HepG2 (cell line): ENCODE measurements at regions not wholly inside any gene's neighbourhood (a gene's known extent, or its start where the extent isn't known, plus 50 kb on each side); places are given as distances from the start of the nearest gene placed in this dataset.

Experiments
- ATAC-seq: fragments of 200-7000 bp; cut with Tn5 transposase; 3 replicates; pipeline ENCODE4 v1.9.1; 2020; ENCODE audit warnings: mild to moderate bottlenecking, moderate library complexity
- BruUV-seq: library from RNA; stranded (reverse); fragments of 400-500 nt; replicated peaks from 2 replicates; lab custom pipeline; 2021; lab: Mats Ljungman, UMichigan
- CTCF ChIA-PET: fragments of 300-600 bp; formaldehyde crosslinking; extraction: SDS; loops from one replicate; lab custom pipeline; 2021; ENCODE audit warnings: low total read pairs, inconsistent platforms, low intra/inter-chr PET ratio; lab: Yijun Ruan, JAX
- POLR2A ChIA-PET: fragments of 350-600 bp; sonication (Branson Sonifier 250); formaldehyde crosslinking; loops from one replicate; lab custom pipeline; 2020; ENCODE audit warnings: antibody characterized with exemption, inconsistent platforms; lab: Yijun Ruan, JAX
- DNase-seq: peaks from one replicate; pipeline ENCODE4 v3.0.0-alpha.2; 2015; ENCODE audit warnings: low spot score
- FAIRE-seq: peaks from 3 replicates; lab custom pipeline; 2011; peaks lifted over from hg19 to GRCh38; lab: Jason Lieb, UNC
- H2AFZ ChIP-seq: one replicate; pipeline ENCODE4 v1.6.1; 2011; ENCODE audit warnings: low read length, inconsistent platforms
- H3K27ac ChIP-seq: fragments of 300-600 bp; 3 replicates; pipeline ENCODE4 v1.8.0; 2011; ENCODE audit warnings: mixed run types, mild to moderate bottlenecking, mixed read lengths, low read length, inconsistent platforms; ENCODE audit not compliant: insufficient read depth; ENCODE audit errors: extremely low read length
- H3K27me3 ChIP-seq, 2 experiments: fragments of 200-600 bp in 1 of 2; 2 replicates in 1 of 2; 3 replicates in 1 of 2; pipeline versions ENCODE4 v1.6.0 to v1.8.0; 2011; ENCODE audit warnings: low read length in 2 of 2, mild to moderate bottlenecking in 2 of 2, moderate library complexity in 2 of 2, inconsistent platforms in 1 of 2; ENCODE audit not compliant: insufficient read depth in 2 of 2, control insufficient read depth in 1 of 2
- H3K36me3 ChIP-seq, 2 experiments: fragments of 200-600 bp in 1 of 2; replicated peaks in 1 of 2; 2 replicates in 1 of 2; 3 replicates in 1 of 2; pipeline versions ENCODE4 v1.5.1 to v1.8.0; 2011; ENCODE audit warnings: low read length in 2 of 2, inconsistent platforms in 1 of 2; ENCODE audit not compliant: insufficient read depth in 2 of 2, control insufficient read depth in 1 of 2
- H3K4me1 ChIP-seq: 2 replicates; pipeline ENCODE4 v1.5.1; 2012; ENCODE audit warnings: low read length, inconsistent platforms; ENCODE audit not compliant: insufficient read depth
- H3K4me2 ChIP-seq: 2 replicates; pipeline ENCODE4 v1.6.0; 2011; ENCODE audit warnings: low read depth, low read length, inconsistent platforms
- H3K4me3 ChIP-seq, 3 experiments: fragments of 200-600 bp in 1 of 3; sonication (generic), shearing (Covaris generic) in 1 of 3; replicated peaks in 1 of 3; 2 replicates each; pipeline ENCODE4 v1.5.1; 2011 to 2016; ENCODE audit warnings: low read length in 3 of 3, inconsistent platforms in 2 of 3, low read depth in 2 of 3, mild to moderate bottlenecking in 2 of 3, control low read depth in 1 of 3, mixed read lengths in 1 of 3; ENCODE audit not compliant: insufficient read depth in 1 of 3
- H3K79me2 ChIP-seq: one replicate; pipeline ENCODE4 v1.6.1; 2011; ENCODE audit warnings: low read length, inconsistent platforms; ENCODE audit not compliant: insufficient read depth
- H3K9ac ChIP-seq: 2 replicates; pipeline ENCODE4 v1.6.0; 2011; ENCODE audit warnings: mild to moderate bottlenecking, low read depth, low read length, inconsistent platforms; ENCODE audit not compliant: insufficient read depth
- H3K9me3 ChIP-seq: 2 replicates; pipeline ENCODE4 v1.5.1; 2012; ENCODE audit warnings: mild to moderate bottlenecking, low read length
- H4K20me1 ChIP-seq: 2 replicates; pipeline ENCODE4 v1.6.0; 2011; ENCODE audit warnings: inconsistent platforms, mild to moderate bottlenecking, low read length, moderate library complexity; ENCODE audit not compliant: insufficient read depth
- ATAD3A ChIP-seq: sonication (generic); formaldehyde crosslinking; IDR thresholded peaks from 2 replicates; pipeline ENCODE4 v1.4.0; 2020; ENCODE audit warnings: missing genetic modification reagents
- FOXA1 ChIP-seq, 2 experiments: fragments of 450-650 bp in 1 of 2; sonication (generic) in 1 of 2; formaldehyde crosslinking in 1 of 2; IDR thresholded peaks; 2 replicates each; pipeline versions ENCODE4 v1.4.0 to v1.6.1; 2016 to 2020; ENCODE audit warnings: missing genetic modification reagents in 1 of 2
- JUN ChIP-seq: sonication (generic); formaldehyde crosslinking; IDR thresholded peaks from 2 replicates; pipeline ENCODE4 v1.4.0; 2020; ENCODE audit warnings: mild to moderate bottlenecking, missing genetic modification reagents
- ZBTB25 ChIP-seq: IDR thresholded peaks from 2 replicates; pipeline ENCODE4 v1.6.1; 2018; ENCODE audit warnings: missing genetic modification reagents
- ZBTB49 ChIP-seq: sonication (generic); formaldehyde crosslinking; IDR thresholded peaks from 2 replicates; pipeline ENCODE4 v1.4.0; 2020; ENCODE audit warnings: missing genetic modification reagents, borderline replicate concordance
- ZNF275 ChIP-seq: sonication (generic); formaldehyde crosslinking; IDR thresholded peaks from 2 replicates; pipeline ENCODE4 v1.8.0; 2022; ENCODE audit warnings: missing genetic modification reagents, mild to moderate bottlenecking, inconsistent platforms, borderline replicate concordance
- ZNF674 ChIP-seq: sonication (generic); formaldehyde crosslinking; IDR thresholded peaks from 2 replicates; pipeline ENCODE4 v1.5.0; 2020; ENCODE audit warnings: low read depth, mild to moderate bottlenecking, missing genetic modification reagents
- WGBS: methylation state at CpG from one replicate; pipeline ENCODE4 v1.1.6; 2017; ENCODE audit warnings: low lambda C conversion rate; 5-methylcytosine and 5-hydroxymethylcytosine counted together
- in situ Hi-C: cut with HindIII; loops from 2 replicates; pipeline ENCODE4 v1.10.0; 2017; ENCODE audit warnings: low pct_unique_long_range_greater_than_20kb; ENCODE audit not compliant: extremely low pct_ligation_motif_present
- intact Hi-C: fragments of 100-400 bp; cut with micrococcal nuclease; formaldehyde crosslinking; loops from one replicate; pipeline ENCODE4 v1.10.0; 2022; ENCODE audit not compliant: unreplicated experiment

- in situ Hi-C loops: no loop called here
- H3K9me3 ChIP-seq: no peaks in the 10 kb centered on the region
- no peak for FAIRE-seq
- no peak for TF ChIP-seq ZBTB25 (CRISPR knock-in tag)
- TF ChIP-seq ZNF674 (CRISPR knock-in tag): no peak
- no peak for TF ChIP-seq JUN
- TF ChIP-seq FOXA1 (IDR thresholded peaks at IDR 0.05): no peak
- no peak for TF ChIP-seq FOXA1 (CRISPR knock-in tag; IDR thresholded peaks at IDR 0.05)
- TF ChIP-seq ZBTB49 (CRISPR knock-in tag): no peak
- TF ChIP-seq ZNF275 (CRISPR knock-in tag): no peak
- no peak for TF ChIP-seq ATAD3A (CRISPR knock-in tag)
- no peaks in the 10 kb centered on the region for H3K4me1 ChIP-seq
- H3K4me3 ChIP-seq: no peak overlapping the region
- WGBS: 12% methylated on average over 3 of the region's 3 CpGs
- CTCF ChIA-PET: no interaction called here
- H3K9ac ChIP-seq: no peak overlapping the region
- POLR2A ChIA-PET: no interaction called here
- H3K27ac ChIP-seq: no peak overlapping the region
- H4K20me1 ChIP-seq: no peaks in the 10 kb centered on the region
- no peaks in the 10 kb centered on the region for H3K79me2 ChIP-seq
- no peak for DNase-seq
- no peak overlapping the region for H3K4me2 ChIP-seq
- BruUV-seq: no TSS peak
- no peaks in the 10 kb centered on the region for H3K36me3 ChIP-seq
- no peak overlapping the region for H2AFZ ChIP-seq
- no peak for ATAC-seq
- H3K27me3 ChIP-seq: no peaks in the 10 kb centered on the region; a peak in 2 of 5 replicates
- intact Hi-C loops: no loop called here
Measured at GRCh38 chr3:59481776-59482400, 432.1 kb upstream of the CFAP20DC start.
